RWPE1 (cell line): ENCODE measurements at regions not wholly inside any gene's neighbourhood (a gene's known extent, or its start where the extent isn't known, plus 50 kb on each side); places are given as distances from the start of the nearest gene placed in this dataset.
"Not testable (repeated sequence)": the region's sequence is repeated elsewhere in the genome, so short reads cannot be mapped to it uniquely, and the experiment has no call there.

Experiments
- CTCF ChIA-PET: fragments of 350-600 bp; sonication (Branson Sonifier 250); formaldehyde crosslinking; extraction: SDS; loops from one replicate; lab custom pipeline; 2021; lab: Yijun Ruan, JAX
- POLR2A ChIA-PET: fragments of 400-600 bp; formaldehyde crosslinking; extraction: SDS; loops from one replicate; lab custom pipeline; 2020; ENCODE audit warnings: antibody characterized with exemption; ENCODE audit not compliant: low non-redundant PET; lab: Yijun Ruan, JAX
- DNase-seq: peaks from one replicate; pipeline ENCODE4 v3.0.0; 2012; ENCODE audit warnings: low spot score
- H3K27ac ChIP-seq: fragments of 450-650 bp; 2 replicates; pipeline ENCODE4 v1.5.1; 2017
- CTCF ChIP-seq: fragments of 450-650 bp; conservative IDR thresholded peaks from 2 replicates; pipeline ENCODE4 v1.5.1; 2017; ENCODE audit warnings: low read depth, mild to moderate bottlenecking

GRCh38 chr6:66103354-66103753 lies 396.3 kb upstream of the EYS start:
- no peak for TF ChIP-seq CTCF
- DNase-seq = no peak
- POLR2A ChIA-PET = no interaction called here
- H3K27ac ChIP-seq = no peak overlapping the region
- CTCF ChIA-PET = no interaction called here

GRCh38 chr6:66096679-66097078 lies 389.7 kb upstream of the EYS start:
- no peak for DNase-seq
- ChIA-PET CTCF (no interaction called here), POLR2A (no interaction called here)
- no peak overlapping the region for H3K27ac ChIP-seq
- TF ChIP-seq CTCF = no peak

- H3K27ac ChIP-seq = no peak overlapping the region
- DNase-seq = no peak
- ChIA-PET CTCF (no interaction called here), POLR2A (no interaction called here)
- no peak for TF ChIP-seq CTCF
These were observed 387.6 kb upstream of the EYS start for GRCh38 chr6:66094615-66095014.

GRCh38 chr6:66092306-66092705 lies 385.3 kb upstream of the EYS start:
- H3K27ac ChIP-seq, CTCF ChIA-PET, DNase-seq, POLR2A ChIA-PET: not testable (repeated sequence)

GRCh38 chr6:66086532-66086931 lies 379.5 kb upstream of the EYS start:
- ChIA-PET CTCF (no interaction called here), POLR2A (no interaction called here)
- no peak for TF ChIP-seq CTCF
- H3K27ac ChIP-seq = no peak overlapping the region
- DNase-seq = no peak

- CTCF ChIA-PET = no interaction called here
- POLR2A ChIA-PET = no interaction called here
- no peak overlapping the region for H3K27ac ChIP-seq
- TF ChIP-seq CTCF = no peak
- no peak for DNase-seq
These were observed 375.9 kb upstream of the EYS start for GRCh38 chr6:66082914-66083313.

GRCh38 chr6:66068907-66069306 lies 361.9 kb upstream of the EYS start:
- ChIA-PET POLR2A (no interaction called here), CTCF (no interaction called here)
- no peak for DNase-seq
- TF ChIP-seq CTCF = no peak
- no peak overlapping the region for H3K27ac ChIP-seq
